Heart left ventricle (tissue), 16 donors: ENCODE measurements at regions not wholly inside any gene's neighbourhood (a gene's known extent, or its start where the extent isn't known, plus 50 kb on each side); places are given as distances from the start of the nearest gene placed in this dataset.

Experiments
- ATAC-seq, 4 donors: fragments of 200-7000 bp; cut with Tn5 transposase; one replicate each; pipeline ENCODE4 v1.9.1; 2020 to 2022; ENCODE audit warnings: moderate library complexity in 4 of 4, mild to moderate bottlenecking in 3 of 4, moderate number of reproducible peaks in 1 of 4
- DNase-seq, 5 donors: peaks; one replicate each; pipeline ENCODE4 v3.0.0-alpha.2; 2020
- H3K27ac ChIP-seq, 12 donors: fragments of 200-600 bp; sonication (generic) in 4 of 12; one replicate each; pipeline versions ENCODE4 v1.5.0 to v1.8.0; 2016 to 2022; ENCODE audit warnings: mild to moderate bottlenecking in 2 of 12
- H3K27me3 ChIP-seq, 9 donors: fragments of 200-600 bp; sonication (generic) in 2 of 9; one replicate each; pipeline versions ENCODE4 v1.5.1 to v1.8.0; 2016 to 2022; ENCODE audit warnings: mild to moderate bottlenecking in 3 of 9
- H3K36me3 ChIP-seq, 9 donors: fragments of 200-600 bp; sonication (generic) in 2 of 9; one replicate each; pipeline versions ENCODE4 v1.5.0 to v1.8.0; 2018 to 2022; ENCODE audit warnings: mild to moderate bottlenecking in 2 of 9
- H3K4me1 ChIP-seq, 12 donors: fragments of 200-600 bp; sonication (generic) in 4 of 12; one replicate each; pipeline versions ENCODE4 v1.5.0 to v1.8.0; 2016 to 2022; ENCODE audit warnings: mild to moderate bottlenecking in 3 of 12
- H3K4me3 ChIP-seq, 12 donors: fragments of 200-600 bp; sonication (generic) in 4 of 12; one replicate each; pipeline versions ENCODE4 v1.5.0 to v1.8.0; 2017 to 2022; ENCODE audit warnings: mild to moderate bottlenecking in 9 of 12, moderate library complexity in 4 of 12
- H3K9me3 ChIP-seq, 12 donors: fragments of 200-600 bp; sonication (generic) in 4 of 12; one replicate each; pipeline versions ENCODE4 v1.5.0 to v1.8.0; 2016 to 2022; ENCODE audit warnings: mild to moderate bottlenecking in 1 of 12
- CTCF ChIP-seq, 12 donors: fragments of 200-600 bp; sonication (generic) in 4 of 12; IDR thresholded peaks; one replicate each; pipeline versions ENCODE4 v1.5.0 to v1.8.0; 2018 to 2022; ENCODE audit warnings: antibody characterized with exemption in 12 of 12, mild to moderate bottlenecking in 5 of 12
- POLR2A ChIP-seq, 2 donors: fragments of 450-650 bp; IDR thresholded peaks; one replicate each; pipeline ENCODE4 v1.6.1; 2017; ENCODE audit warnings: antibody characterized with exemption in 2 of 2, mild to moderate bottlenecking in 2 of 2, moderate library complexity in 2 of 2
- WGBS, 4 donors: extraction: QIAGEN DNeasy Blood & Tissue Kit in 2 of 4; methylation state at CpG; one replicate each; pipeline versions ENCODE4 v1.1.5 to v1.1.7; 2013 to 2018; 5-methylcytosine and 5-hydroxymethylcytosine counted together
- intact Hi-C, 10 donors: fragments of 100-400 bp; cut with DNase I; formaldehyde crosslinking; loops; one replicate each; pipeline versions ENCODE4 v1.11.1 to v1.14.2; 2022
- donor health status: ischemic (EF 13 %, LVEDD 7.1; RV severe dilation, severe dysfunction).
- donor health status: healthy with polysubstance abuse.
- donor health status: DM: no; HTN: yes; CAD: no.
- donor health status: DM: no; HTN: no; CAD: no.
- donor health status: ischemic (EF 25% LVEDD 6.9; RV normal size, moderate dysfunction).
- donor health status: ischemic (EF 25% LVEDD 5.7; RV mildly dilated, moderate dysfunction).
- donor health status: healthy.
- donor health status: DM: yes; HTN: yes; CAD: no.
- donor health status: ischemic (EF 35%, LVEDD 5.7; RV mildly dilated, moderate dysfunction).
- donor health status: nonischemic (EF 11% LVEDD 7.7; RV severe dilation, severe dysfunction).
- donor health status: DM: yes; HTN: yes; CAD: no.
- donor health status: PGD.
- donor health status: ischemic (EF 29% LVEDD 5.4; RV normal size, mild dysfunction).
- donor health status: nonischemic (EF 23%, LVEDD 6.1; RV moderate dilation, normal function).

- intact Hi-C loops, result no loop called here
- Histone ChIP-seq H3K27ac (no peak overlapping the region), H3K4me3 (no peak overlapping the region), H3K4me1 (no peaks in the 10 kb centered on the region), H3K36me3 (no peaks in the 10 kb centered on the region), H3K9me3 (no peaks in the 10 kb centered on the region), H3K27me3 (peaks cover 0 to 4% (median 0%) of the 10 kb centered on the region in 9 donors)
- 35 to 39% (median 36%) methylated on average over 5 of the region's 5 CpGs for WGBS, 4 donors
- TF ChIP-seq POLR2A (IDR thresholded peaks at IDR 0.05), result no peak
- no peak for ATAC-seq
- DNase-seq, result no peak
These were observed 437.1 kb upstream of the TLE4 start for GRCh38 chr9:79134654-79135053.

- no peaks in the 10 kb centered on the region for H3K4me1 ChIP-seq
- H3K27me3 ChIP-seq, result peaks cover 0 to 4% (median 0%) of the 10 kb centered on the region in 9 donors
- ATAC-seq (no peak), DNase-seq (no peak)
- H3K4me3 ChIP-seq, result no peak overlapping the region
- 75 to 81% (median 76%) methylated on average over 5 of the region's 5 CpGs for WGBS, 4 donors
- intact Hi-C loops, result no loop called here
- TF ChIP-seq POLR2A (IDR thresholded peaks at IDR 0.05), result no peak
- TF ChIP-seq CTCF (IDR thresholded peaks at IDR 0.05), result no peak
- H3K27ac ChIP-seq, result no peak overlapping the region
- H3K36me3 ChIP-seq, result no peaks in the 10 kb centered on the region
- no peaks in the 10 kb centered on the region for H3K9me3 ChIP-seq
These were observed 435.9 kb upstream of the TLE4 start for GRCh38 chr9:79135681-79136415.

- no peak for TF ChIP-seq CTCF (IDR thresholded peaks at IDR 0.05)
- TF ChIP-seq POLR2A (IDR thresholded peaks at IDR 0.05), result no peak
- Histone ChIP-seq H3K36me3 (no peaks in the 10 kb centered on the region), H3K9me3 (no peaks in the 10 kb centered on the region), H3K27me3 (peaks cover 0 to 2% (median 0%) of the 10 kb centered on the region in 9 donors), H3K27ac (no peak overlapping the region), H3K4me3 (no peak overlapping the region), H3K4me1 (no peaks in the 10 kb centered on the region)
- intact Hi-C loops, result no loop called here
- ATAC-seq, result no peak
- DNase-seq, result no peak
- WGBS, 4 donors, result 71 to 80% (median 73%) methylated on average over 1 of the region's 1 CpG
These were observed 431.0 kb upstream of the TLE4 start for GRCh38 chr9:79140751-79141150.

GRCh38 chr9:79143211-79143610 is 428.6 kb upstream of the TLE4 start:
- no peak for ATAC-seq
- intact Hi-C loops, result no loop called here
- TF ChIP-seq POLR2A (IDR thresholded peaks at IDR 0.05), result no peak
- no peak for TF ChIP-seq CTCF (IDR thresholded peaks at IDR 0.05)
- Histone ChIP-seq H3K9me3 (no peaks in the 10 kb centered on the region), H3K27me3 (peaks cover 0 to 2% (median 0%) of the 10 kb centered on the region in 9 donors), H3K36me3 (no peaks in the 10 kb centered on the region), H3K27ac (no peak overlapping the region), H3K4me3 (no peak overlapping the region), H3K4me1 (no peaks in the 10 kb centered on the region)
- DNase-seq, result no peak

- Histone ChIP-seq H3K27me3 (no peaks in the 10 kb centered on the region), H3K27ac (no peak overlapping the region), H3K4me1 (no peaks in the 10 kb centered on the region), H3K4me3 (no peak overlapping the region), H3K9me3 (no peaks in the 10 kb centered on the region), H3K36me3 (no peaks in the 10 kb centered on the region)
- no peak for TF ChIP-seq POLR2A (IDR thresholded peaks at IDR 0.05)
- no peak for TF ChIP-seq CTCF (IDR thresholded peaks at IDR 0.05)
- WGBS, 4 donors, result 72 to 79% (median 75%) methylated on average over 6 of the region's 6 CpGs
- ATAC-seq (no peak), DNase-seq (no peak)
- intact Hi-C loops, result no loop called here
These were observed 426.3 kb upstream of the TLE4 start for GRCh38 chr9:79145442-79145841.
